Body of pancreas (tissue), 4 donors: ENCODE measurements at regions not wholly inside any gene's neighbourhood (a gene's known extent, or its start where the extent isn't known, plus 50 kb on each side); places are given as distances from the start of the nearest gene placed in this dataset.
"Not testable (repeated sequence)": the region's sequence is repeated elsewhere in the genome, so short reads cannot be mapped to it uniquely, and the experiment has no call there.

Experiments used
- POLR2A ChIP-seq, 3 donors: fragments of 450-650 bp; IDR thresholded peaks; one replicate each; pipeline ENCODE4 v1.6.1; 2016; ENCODE audit warnings: antibody characterized with exemption in 3 of 3, mild to moderate bottlenecking in 2 of 3
- TF ChIP-seq, protein P1 (sequence below), 7 experiments: fragments of 450-650 bp in 4 of 7; fragments of 200-600 bp in 3 of 7; sonication (generic) in 3 of 7; IDR thresholded peaks; one replicate each; pipeline ENCODE4 v1.5.1; 2016 to 2019; ENCODE audit warnings: antibody characterized with exemption in 7 of 7

DNA sequence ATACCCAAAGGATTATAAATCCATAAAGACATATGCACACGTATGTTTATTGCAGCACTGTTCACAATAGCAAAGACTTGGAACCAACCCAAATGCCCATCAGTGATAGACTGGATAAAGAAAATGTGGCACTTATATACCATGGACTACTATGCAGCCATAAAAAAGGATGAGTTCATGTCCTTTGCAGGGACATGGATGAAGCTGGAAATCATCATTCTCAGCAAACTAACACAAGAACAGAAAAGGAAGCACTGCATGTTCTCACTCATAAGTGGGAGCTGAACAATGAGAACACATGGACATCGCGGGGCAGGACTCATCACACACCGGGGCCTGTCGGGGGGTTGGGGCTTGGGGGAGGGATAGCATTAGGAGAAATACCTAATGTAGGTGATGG, 108.2 kb downstream of the C16orf95 start:
- TF ChIP-seq POLR2A (IDR thresholded peaks at IDR 0.05), result not testable (repeated sequence)
- TF ChIP-seq, protein P1, sequence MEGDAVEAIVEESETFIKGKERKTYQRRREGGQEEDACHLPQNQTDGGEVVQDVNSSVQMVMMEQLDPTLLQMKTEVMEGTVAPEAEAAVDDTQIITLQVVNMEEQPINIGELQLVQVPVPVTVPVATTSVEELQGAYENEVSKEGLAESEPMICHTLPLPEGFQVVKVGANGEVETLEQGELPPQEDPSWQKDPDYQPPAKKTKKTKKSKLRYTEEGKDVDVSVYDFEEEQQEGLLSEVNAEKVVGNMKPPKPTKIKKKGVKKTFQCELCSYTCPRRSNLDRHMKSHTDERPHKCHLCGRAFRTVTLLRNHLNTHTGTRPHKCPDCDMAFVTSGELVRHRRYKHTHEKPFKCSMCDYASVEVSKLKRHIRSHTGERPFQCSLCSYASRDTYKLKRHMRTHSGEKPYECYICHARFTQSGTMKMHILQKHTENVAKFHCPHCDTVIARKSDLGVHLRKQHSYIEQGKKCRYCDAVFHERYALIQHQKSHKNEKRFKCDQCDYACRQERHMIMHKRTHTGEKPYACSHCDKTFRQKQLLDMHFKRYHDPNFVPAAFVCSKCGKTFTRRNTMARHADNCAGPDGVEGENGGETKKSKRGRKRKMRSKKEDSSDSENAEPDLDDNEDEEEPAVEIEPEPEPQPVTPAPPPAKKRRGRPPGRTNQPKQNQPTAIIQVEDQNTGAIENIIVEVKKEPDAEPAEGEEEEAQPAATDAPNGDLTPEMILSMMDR (IDR thresholded peaks at IDR 0.05), result not testable (repeated sequence)
